CD4-positive, alpha-beta T cell treated with Interleukin-15 for 4 hours (primary cell): ENCODE measurements at regions not wholly inside any gene's neighbourhood (a gene's known extent, or its start where the extent isn't known, plus 50 kb on each side); places are given as distances from the start of the nearest gene placed in this dataset.

ENCODE experiments used
- DNase-seq: peaks from one replicate; pipeline ENCODE4 v3.0.0-alpha.2; 2020; ENCODE audit warnings: low spot score

DNA sequence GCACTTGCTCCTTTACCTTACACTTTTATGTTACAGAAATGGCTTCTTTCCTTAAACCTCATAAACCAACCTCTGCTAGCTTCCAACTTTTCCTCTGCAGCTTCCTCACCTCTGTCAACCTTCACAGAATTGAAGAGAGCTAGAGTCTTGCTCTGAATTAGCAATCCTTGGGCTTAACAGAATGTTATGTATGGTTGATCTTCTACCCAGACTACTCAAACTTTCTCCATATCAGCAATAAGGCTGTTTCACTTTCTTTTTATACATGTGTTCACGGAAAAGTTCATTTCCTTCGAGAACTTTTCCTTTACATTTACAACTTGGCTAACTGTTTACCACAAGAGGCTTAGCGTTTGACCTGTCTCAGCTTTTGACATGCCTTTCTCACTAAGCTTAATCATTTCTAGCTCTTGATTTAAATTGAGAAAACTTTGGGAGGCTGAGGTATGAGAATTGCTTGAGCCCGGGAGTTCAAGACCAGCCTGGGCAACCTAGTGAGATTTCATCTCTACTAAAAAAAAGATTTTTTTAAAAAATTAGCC, 207.3 kb downstream of the BMP7 start:
- no peak for DNase-seq

- DNase-seq: no peak
Measured at GRCh38 chr20:57060407-57061050, 205.9 kb downstream of the BMP7 start.

DNA sequence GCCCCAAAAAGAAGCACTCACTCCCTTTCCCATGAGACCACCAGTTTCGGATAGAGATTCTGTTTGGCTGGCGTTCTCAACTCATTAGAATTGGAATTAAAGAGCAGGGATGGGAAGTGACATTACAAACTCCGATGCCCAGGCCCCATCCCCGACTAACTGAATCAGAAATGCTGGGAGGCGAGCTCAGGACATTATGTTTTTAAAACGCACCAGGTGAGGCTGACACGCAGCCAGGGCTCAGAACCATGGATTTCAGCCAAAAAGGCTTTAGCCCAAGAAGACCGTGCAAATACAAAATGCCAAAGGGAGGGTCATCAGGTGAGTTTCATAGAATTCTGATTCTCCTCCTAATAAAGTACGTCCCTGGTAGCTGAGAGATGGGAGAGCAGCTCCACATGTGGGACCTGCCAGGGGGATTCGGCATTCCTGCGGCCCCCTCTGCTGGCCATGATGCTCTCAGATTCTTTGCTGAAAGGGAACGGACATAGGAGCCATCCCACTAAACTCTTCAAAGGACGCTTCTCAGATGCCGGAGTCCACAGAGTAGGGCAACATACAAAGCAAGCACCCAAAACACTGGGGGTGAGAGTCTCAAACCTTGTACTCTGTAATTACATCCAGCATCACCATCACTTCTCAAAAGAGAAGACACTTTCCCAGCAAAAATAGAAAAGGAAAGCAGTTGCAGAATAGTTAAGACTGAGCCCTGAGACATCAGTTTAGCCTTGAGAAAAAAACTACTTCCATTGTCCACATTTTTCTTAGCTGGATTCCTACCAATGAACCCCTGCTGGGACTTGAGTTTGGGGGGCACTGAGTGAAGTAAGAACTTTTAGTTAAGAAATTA, 205.2 kb downstream of the BMP7 start:
- DNase-seq: no peak

DNA sequence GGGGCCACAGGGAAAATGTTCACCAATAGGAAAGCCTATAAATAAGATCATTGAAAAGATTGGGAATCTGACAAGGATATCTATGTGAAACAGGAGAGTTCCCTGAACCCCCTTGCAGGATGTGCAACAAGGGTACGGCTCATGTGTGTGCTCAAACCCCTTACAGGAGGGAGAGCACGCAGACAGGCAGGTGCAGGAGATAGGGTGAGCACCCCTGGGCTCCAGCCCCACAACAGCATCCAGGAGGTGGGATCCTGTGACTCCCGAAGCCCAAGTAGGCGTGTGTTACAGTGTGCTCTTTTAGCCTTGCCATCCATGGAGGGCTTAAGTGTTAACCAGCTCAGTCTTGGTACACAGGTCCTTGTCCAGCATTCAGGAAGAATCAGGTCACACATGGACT, 204.2 kb downstream of the BMP7 start:
- no peak for DNase-seq

GRCh38 chr20:57062696-57063270, 203.7 kb downstream of the BMP7 start:
- DNase-seq: no peak

GRCh38 chr20:57064836-57065235, 201.6 kb downstream of the BMP7 start:
- DNase-seq: no peak

- no peak for DNase-seq
Measured at GRCh38 chr20:57065646-57066045, 200.8 kb downstream of the BMP7 start.

DNA sequence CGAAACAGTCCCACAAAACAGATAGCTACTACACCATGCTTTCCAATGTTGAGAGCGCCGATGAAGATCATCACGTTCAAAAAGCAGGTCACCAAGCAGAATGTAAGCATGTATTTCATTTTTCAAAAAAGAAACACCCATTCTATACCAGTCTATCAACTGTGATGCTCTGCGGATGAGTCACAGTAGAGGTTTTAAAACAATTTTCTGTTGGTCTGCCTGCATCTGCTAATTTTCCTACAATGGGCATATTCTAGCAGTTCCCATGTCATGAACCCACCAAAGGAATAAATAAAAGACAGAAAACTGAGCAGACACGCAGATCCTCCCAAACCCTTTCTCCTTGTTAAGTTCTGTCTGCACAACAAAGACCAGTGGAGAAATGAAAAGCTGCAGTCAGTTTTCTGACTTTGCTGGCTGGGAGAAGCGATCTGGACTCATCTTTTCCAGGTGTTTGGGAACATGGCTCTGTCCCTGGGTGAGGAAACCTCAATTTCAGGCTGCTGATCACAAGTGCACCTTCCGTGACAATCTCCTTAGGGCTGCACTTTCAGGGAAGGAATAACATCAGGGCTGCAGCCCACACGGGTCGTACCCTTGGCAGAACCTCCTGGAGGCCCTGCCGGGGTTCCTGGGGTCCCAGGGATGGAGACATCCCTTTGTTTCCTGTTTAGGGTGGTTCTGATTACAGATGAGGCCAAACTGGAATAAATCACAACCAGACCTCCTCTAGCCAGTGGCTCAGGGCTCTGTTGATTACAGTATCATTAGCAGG, 200.1 kb downstream of the BMP7 start:
- DNase-seq: no peak

DNA sequence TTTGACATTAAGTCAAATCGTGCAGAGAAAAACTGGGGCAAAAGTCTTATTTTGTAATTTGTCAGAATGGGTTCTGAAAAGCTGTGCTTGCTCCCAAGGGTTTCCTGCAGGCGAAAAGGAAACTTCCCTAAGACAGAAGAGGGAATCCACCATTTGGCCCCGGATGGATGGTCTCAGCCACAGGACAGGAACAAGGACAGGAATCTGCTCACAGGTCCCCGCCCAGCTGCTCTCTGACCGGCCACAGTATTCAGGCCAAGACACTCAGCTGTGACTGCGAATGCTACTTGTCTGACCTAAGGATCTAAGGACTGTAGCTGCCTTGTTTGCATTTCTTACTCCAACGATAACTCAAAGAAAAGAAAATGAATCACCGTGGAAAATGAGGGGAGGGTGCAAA, 197.0 kb downstream of the BMP7 start:
- DNase-seq: no peak

GRCh38 chr20:57070296-57070695, 196.1 kb downstream of the BMP7 start:
- DNase-seq: no peak

DNA sequence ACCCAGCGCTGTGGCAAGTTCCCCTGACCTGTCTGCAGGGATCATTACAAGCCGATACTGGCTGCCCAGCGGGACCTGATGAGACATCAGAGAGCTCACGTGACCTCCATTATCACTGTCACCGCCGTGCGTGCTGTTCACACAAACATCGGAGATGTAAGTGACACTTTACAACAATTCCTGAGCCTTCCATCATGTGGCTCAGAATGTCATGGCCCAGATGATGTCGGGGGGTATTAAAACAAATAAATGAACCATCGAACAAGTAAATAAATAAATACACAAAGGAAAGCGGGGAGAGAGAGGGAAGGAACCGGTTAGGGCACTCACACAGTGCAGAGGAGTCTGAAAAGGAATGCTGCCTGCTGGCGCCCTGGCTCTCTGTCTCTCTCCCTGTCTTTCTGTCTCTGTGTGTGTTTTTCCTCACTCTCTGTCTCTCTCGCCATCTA, 195.1 kb downstream of the BMP7 start:
- DNase-seq: no peak

GRCh38 chr20:57071954-57072583, 194.4 kb downstream of the BMP7 start:
- DNase-seq: no peak

DNA sequence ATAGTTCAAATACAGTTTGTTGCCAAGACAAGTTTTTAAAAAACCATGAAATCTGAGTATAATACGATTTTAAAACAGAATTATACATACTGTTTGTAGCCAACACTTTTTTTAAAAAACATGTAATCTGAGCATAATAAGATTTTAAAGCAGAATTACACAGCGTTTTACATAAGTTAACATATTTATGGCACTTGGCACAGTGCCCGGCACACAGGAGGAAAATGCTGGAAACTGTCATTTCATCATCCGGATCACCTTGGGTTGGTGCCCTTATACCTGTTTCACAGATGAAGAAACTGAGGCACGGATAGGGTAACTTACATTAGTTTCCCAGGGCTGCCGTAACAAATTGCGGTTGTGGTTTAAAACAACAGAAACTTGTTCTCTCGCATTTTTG, 193.0 kb downstream of the BMP7 start:
- no peak for DNase-seq

GRCh38 chr20:57074386-57074785, 192.1 kb downstream of the BMP7 start:
- DNase-seq: no peak

GRCh38 chr20:57075181-57075580, 191.3 kb downstream of the BMP7 start:
- DNase-seq: no peak

DNA sequence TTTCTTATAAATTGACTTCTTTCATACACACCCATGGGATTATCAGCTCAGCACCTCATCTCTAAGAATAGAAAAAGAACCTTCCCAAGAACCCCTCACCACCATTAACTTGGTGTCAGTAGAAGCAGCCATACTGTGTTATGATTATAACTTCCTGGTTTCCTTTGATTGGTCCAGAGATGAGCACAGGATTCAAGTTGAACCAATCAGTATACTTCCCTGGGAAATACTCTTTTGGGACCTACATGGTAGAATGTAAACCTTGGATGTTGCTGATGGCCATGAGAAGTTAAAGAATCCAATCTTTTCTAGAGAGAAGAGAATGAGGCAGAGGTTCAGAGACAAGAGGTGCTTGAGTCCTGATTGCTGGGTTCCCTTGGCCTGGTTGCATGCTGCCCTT, 190.8 kb downstream of the BMP7 start:
- DNase-seq: no peak

DNA sequence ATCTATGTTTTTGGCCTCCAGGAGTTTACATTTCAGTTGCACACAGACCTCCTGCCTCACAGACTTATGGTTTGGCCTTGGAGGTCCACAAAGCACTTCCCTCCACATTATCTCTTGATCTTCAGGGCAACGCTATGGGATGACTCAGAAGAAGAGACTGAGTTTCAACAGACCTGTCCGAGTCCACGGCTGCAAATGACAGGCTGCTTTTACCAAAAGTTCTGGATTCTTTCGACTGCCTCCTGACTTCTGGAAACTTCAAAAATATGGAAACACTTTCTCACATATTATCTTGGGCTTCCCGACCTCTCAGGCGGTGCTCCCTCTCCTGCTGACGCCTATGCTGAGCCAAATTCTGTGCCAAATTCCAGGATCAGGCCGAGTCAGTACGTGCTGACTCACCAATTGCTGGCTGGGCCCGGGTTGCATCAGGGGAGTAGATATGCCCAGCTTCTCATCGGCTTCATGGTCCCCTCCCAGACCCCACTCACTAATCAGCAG, 190.2 kb downstream of the BMP7 start:
- no peak for DNase-seq

DNA sequence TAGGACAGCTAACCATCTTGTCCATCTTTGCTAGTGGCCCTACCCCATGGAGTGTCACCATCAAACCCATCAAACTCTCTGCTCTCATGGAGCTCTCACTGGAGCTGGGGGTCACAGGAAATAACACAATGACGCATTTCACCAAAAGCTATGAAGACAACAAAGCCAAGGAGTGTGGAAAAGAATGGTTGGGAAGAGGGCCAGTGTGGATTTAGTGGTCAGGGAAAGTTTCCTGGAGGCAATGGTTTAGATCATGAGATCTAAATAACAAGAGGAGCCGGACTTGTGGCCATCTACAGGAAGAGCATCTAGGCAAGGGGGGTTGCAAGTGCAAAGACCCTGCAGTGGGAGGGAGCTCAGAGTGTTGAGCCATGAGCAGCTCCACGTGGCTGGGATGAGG, 189.5 kb downstream of the BMP7 start:
- no peak for DNase-seq

- no peak for DNase-seq
Measured at GRCh38 chr20:57078116-57078515, 188.3 kb downstream of the BMP7 start.

GRCh38 chr20:57079031-57080005, 187.1 kb downstream of the BMP7 start:
- DNase-seq: no peak
